ENCODE measurements at regions not wholly inside any gene's neighbourhood (a gene's known extent, or its start where the extent isn't known, plus 50 kb on each side); places are given as distances from the start of the nearest gene placed in this dataset. TPM values are rescaled to one million over a fixed set of nuclear protein-coding genes. Genes with fewer than 3 reads are reported as not detected.
"Not testable (repeated sequence)": the region's sequence is repeated elsewhere in the genome, so short reads cannot be mapped to it uniquely, and the experiment has no call there.

DNA sequence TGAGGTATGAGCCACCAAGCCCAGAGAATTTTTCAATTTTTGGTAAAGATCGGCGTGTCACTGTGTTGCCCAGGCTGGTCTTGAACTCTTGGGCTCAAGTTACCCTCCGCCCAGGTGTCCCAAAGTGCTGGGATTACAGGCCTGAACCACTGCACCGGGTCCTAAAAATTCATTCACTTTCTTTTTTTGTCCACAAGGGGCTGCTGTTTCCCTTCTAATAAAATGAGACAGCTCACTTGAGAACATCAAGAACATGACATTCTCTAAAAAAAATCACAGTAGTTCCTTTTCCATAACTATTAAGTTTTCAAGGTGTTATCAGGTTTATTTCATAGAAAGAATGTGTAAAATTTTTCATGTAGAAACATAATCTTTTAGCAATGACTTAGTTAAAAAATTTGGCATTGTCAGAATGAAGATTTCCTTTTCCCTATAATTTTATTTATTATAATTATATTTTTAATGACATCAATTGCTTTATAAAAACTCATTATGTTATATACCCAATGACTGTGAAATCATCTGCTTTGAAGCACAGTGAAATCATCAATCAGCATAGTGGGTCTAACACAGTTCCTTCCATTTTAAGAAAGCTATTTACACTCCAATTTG, 1723.8 kb upstream of the DEFB115 start:
- DNase-seq: not testable (repeated sequence)

DNA sequence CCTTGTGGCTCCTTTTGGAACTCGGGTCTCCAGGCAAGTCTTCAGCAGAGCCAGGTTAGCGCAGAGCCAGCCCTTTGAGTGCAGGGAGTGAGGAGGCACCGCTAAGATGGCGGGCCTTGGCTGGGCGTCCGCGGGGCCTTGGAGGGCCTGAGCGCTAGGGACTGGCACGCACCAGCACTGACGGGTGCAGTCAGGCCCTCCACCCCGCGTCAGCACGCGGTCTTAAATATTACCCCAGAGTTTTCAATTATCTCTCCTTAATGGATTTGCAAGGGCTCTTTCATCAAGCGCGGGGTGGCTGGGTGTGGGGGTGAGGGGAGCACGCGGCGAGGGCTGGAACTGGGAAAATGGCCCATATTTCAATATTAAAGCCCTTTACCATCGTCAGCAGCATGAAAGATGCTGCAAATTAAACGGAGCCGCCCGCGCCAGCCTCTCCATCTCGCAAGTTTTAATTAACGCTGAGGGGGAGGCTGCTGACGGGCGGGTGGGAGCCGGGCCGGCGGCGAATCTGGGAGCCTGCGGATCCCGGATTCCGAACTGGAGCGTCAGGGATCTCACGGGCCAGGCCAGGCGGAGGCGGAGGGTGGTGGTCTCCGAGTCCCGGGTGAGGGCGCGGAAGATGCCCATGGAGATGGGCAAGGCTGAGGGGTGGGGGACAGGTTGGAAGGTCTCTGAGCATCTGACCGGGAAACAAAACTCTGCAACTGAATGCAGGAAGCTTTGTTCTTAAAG, 1690.4 kb upstream of the DEFB115 start:
- not testable (repeated sequence) for DNase-seq

DNA sequence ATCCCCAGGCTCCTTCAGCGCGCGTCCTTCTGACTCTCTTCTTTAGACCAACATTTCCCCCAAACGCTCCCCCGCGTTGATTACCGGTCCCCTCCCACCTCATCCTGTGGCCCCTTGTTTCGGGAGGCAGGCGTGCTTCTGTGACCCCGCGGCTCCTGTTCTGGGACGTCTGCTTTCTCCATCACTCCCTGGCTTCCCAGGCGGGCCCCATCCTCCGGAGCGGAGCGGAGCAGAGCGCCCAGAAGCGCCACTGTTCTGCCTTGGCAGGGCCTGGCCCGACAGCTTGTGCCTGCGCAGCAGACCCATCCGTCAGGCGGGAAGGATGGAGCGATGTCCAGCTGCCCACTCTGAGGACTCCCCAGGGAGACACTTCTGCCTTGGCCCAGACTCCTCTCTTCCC, 1689.8 kb upstream of the DEFB115 start:
- DNase-seq: not testable (repeated sequence)

DNA sequence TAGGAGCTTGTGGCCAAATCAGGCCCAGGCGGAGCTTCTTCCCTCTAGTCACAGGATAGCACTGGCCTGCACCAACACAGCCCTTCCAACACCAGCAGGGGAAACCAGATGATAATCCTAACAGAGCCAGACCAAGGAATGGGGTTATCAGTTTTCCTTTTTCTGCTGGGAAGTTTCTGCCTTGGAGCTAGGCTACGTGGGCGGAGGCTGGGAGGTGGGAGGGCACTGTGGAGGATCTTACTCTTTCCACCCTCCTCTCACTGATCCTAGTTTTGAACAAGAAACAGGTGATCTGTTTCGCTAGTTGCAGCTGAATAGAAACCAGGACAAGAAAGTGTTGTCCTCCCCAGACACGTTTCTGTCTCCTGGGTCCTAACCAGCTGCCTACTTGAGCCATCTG, 1687.3 kb upstream of the DEFB115 start:
- not testable (repeated sequence) for DNase-seq

DNA sequence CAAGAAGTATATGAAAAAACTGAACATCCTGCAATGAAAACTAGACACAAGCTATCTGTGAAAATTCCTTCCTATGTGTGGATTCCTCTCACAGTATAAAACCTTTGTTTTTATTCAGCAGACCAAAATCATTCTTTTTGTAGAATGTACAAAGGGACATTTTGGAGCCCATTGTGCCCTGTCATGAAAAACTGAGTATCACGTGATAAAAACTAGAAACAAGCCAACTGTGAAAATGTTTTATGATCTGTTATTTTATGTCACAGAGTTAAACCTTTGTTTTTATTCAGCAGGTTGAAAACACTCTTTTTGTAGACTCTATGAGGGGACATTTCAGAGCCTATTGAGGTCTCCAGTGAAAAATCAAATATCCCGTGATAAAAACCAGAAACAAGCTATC, 1667.9 kb upstream of the DEFB115 start:
- DNase-seq: not testable (repeated sequence)

DNA sequence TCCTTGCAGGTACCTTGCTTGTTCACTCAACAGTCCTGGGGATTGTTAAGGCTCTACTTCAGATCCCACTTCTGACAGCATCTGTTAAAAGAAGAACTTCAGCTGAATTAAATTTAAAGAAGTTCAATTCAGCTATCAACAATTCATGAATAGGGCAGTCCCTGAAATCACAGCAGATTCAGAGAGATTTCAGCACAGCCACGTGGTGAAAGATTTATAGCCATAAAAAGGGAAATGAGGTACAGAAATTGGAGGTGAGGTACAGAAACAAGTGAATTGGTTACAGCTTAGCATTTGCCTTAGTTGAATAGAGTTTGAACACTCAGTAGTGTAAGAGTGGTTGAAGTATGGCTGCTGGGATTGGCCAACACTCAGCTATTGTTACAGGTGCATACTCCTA, 1653.3 kb upstream of the DEFB115 start:
- not testable (repeated sequence) for DNase-seq

DNA sequence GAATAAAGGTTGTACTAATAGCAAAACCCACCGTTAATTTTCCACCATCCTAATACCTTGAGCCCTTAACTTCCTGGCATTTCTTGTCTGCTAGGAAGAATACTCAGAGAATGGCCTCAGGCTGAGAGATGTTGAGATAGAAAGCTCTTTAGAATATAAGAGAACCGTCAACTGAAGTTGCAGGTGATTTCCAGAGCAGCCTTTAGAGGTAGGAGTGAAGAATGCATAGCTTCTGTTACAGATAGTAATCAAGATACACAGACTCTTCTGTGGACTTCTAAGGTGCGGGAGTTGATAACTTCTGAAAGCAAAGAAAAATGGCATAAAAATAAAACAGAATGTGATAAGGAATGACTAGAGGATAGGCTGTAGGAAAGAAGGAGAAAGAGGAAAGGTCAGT, 1651.3 kb upstream of the DEFB115 start:
- not testable (repeated sequence) for DNase-seq

DNA sequence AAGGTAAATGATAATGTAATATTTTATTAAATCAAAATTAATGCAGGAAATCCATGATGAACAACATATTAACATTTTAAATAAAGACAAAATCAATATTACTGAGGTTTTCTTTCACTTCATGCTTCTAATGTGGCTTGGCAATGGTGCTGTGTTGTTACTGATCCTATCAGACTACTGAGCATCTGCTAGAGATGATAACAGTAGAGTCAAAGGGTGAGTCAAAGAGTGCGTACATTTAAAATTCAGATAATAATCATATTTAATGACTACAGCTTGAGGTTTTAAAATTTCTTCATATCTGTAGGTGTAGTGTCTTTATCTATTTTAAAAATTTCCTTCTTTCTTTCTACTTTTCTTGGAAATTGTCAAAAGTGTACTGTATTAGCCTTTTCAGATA, 1628.1 kb upstream of the DEFB115 start:
- not testable (repeated sequence) for DNase-seq

Small RNAs in the stretch of these regions (small RNA-seq; reads per million reads assigned to genes)
- gene RF00002 (ENCODE audit: low replicate concordance): not detected
- not detected for gene RF00019 (ENCODE audit: low replicate concordance)

Measured in tongue (tissue), 2 donors.